MV-4-11 (cell line): ENCODE measurements at regions not wholly inside any gene's neighbourhood (a gene's known extent, or its start where the extent isn't known, plus 50 kb on each side); places are given as distances from the start of the nearest gene placed in this dataset.

Experiments
- DNase-seq: peaks from one replicate; lab custom pipeline; 2025; lab: John Stamatoyannopoulos, UW

DNA sequence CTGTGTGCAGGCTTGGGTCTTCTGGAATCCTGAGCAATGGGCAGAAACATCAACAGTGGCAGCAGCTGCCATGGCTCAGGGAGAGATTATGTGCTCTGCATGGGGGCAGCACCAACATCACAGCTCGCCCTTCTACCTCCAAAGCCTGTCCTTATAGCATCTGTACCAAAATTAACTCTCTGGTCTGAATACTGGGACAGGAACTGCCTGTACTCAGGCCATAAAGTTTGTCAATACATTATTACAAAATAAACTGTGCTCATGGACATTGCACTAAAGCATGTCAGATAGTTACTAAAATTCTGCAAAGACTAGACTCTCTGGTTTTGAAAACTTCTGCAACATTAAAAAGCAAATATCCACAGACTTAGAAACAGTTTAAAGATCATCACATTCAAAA, 91.6 kb downstream of the ZC3H11B start:
- DNase-seq: no peak

DNA sequence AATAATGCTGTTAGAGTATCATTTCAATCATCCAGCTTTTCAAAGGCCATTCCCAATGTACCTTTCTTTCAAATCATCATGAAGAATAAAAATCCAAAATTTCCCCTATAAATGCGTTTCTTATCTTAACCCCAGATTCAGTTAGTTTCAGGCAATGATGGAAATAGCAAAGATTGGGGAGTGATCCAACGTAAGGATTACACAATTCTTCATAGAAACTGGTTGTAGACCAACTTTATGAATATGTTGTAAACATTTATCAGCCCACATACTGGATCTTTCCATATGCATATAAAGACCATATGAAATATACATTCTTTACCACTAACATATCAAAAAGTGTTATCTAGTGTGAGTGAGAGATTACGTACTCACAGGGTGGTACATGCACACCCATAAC, 92.7 kb downstream of the ZC3H11B start:
- no peak for DNase-seq

DNA sequence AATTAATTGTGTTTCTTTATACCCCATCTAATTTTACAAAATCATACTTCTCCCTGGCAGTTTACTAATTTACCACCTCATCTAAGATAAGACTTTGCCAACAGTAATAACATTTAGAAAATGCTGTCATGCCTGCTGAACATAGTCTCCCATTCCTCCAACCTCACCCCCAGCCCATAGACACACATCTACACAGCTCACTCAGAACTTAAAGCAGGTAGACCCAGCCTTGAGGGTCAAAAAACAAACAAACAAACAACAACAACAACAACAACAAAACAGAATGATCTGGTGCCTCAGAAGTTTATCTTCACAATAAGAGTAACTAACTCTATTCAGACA, 94.0 kb downstream of the ZC3H11B start:
- DNase-seq: no peak

DNA sequence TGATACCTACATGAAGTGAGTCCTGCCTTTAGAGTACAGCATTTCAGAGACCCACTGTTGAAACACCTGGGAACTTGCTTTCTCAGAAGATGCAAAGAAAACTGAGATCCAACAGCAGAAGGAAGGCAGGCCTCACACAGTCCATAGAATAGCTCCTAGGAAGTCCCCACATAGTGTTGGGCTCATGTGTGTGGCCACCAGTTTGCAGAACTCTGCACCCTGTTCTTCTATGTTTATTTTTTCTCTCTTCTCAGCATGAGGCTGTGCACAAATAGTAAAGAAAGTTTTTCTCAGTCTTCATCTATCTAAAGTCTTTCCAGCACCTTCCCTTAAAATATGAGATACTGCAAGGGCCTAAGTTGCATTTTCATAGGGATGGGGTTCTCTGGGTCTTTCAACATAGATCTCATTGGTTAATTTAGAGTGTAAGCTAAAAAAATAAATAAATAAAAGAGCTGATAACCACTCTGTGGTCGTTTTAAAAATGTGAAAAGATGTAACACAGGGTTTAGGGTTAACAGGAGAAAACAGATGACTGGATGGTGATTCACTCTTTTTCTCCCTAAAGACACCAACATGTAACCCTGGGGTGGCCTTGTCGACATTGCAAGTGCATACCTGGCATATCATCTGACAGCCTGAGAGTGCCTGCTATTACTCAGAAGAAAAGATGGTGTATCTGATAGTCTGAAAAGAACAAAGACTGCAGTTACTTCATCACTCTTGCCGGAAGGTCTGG, 94.6 kb downstream of the ZC3H11B start:
- no peak for DNase-seq

DNA sequence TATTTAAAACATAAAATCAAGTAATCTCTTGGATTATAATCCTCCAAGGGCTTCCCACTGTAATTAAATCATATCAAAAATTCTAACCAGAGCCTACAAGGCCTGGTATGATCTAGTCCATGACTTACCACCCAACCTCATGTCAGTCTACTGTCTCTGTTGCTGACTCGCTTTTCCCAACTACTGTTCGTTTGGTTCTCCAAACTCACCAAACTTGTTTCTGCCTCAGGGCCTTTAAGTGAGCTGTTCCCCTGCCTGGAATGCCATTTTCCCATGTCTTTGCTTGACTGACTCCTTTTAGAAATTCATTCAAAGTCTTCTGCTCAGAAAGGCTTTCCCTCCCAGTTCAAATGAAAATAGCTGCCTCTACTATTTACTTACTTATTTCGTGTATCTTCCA, 95.9 kb downstream of the ZC3H11B start:
- no peak for DNase-seq

DNA sequence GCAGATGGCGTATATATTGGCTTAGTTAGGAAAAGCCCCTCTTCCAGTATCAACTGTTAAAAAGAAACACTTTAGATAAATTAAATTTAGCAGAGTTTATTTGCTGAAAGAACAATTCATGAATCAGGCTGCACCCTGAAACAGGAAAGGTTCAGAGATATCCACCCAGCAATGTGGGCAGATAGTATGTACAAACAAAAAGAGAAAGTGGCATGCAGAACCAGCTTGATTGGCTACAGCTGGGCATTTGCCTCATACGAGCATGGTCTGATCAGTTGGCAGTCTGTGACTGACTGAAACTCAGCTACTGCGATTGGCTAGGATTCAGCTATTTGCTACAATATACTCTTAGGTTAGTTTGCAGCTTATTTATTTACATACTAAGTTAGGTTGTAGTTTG, 98.2 kb downstream of the ZC3H11B start:
- no peak for DNase-seq

DNA sequence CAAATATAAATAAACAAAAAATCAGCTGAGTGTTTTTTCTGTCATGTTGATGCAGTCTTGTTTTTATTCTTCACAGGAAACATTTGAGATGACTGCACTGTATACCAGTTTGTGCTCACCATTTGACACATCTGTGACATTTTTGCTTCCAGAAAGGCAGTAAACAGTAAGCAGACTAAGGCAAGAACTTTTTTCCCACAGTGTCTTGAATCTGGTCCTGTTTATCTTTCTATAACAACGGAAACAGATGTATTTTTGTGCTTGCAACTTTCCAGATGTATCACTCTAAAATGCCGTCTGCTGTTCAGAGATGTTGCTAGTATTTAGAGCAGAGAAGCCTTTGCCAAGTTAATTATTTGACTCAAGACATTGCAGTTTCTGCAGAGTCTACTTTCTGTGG, 105.5 kb downstream of the ZC3H11B start:
- DNase-seq: no peak

DNA sequence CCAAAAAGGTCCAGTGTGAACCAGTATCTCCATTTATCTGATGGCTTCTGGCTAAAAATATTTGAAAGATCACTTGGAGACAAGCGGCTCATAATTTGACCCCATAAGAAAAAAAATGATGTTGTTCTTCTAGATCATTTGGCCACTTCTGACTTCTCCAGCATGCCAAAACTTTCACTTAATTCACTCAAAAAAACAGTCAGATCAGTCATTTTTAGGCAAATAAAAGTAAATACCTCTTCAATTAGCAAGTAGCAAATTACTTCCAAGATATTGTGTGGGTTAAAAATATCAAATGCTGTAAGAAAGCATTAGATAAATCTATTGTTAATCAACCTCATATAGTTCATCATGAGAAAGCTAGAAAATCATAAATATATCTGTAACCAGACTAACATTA, 106.0 kb downstream of the ZC3H11B start:
- DNase-seq: no peak

DNA sequence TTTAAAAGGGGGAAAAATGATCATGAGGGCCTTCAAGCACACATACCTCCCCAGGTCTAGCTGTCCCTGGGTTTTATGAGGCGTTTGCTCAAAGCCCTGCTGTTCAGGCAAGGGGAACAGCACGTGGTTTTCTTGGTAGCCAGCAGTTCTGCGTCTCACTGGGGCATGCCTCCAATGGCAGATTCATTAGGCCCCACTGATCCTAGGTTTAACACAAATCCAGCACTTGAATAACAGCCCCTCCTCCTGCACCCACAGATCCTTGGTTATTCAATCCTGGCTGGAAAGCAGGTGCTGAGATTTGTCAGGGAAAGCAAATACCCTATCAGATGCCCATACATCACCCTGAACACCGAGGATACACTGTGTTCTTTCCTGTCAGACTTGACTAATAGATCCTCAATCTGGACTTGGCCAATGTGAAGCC, 106.4 kb downstream of the ZC3H11B start:
- no peak for DNase-seq

DNA sequence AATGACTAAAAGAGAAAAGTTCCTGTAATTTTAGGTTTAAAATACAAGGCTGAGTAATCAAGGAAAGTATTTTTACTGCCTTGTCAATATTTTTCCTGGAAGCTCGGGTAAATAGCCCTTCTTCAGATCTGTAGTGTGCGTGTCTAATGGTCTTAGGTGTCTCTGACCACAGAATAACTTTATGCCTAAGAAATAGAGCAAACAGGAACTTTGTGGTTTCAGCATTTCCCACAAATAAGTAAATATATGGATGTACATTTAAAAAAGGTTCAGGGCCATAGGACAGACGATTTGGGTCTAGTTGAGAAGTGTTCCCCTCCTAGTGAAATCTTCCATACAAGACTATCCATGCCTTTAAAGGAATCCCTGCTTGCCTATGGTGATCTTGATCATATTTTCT, 107.0 kb downstream of the ZC3H11B start:
- DNase-seq: peak; percentile 26

DNA sequence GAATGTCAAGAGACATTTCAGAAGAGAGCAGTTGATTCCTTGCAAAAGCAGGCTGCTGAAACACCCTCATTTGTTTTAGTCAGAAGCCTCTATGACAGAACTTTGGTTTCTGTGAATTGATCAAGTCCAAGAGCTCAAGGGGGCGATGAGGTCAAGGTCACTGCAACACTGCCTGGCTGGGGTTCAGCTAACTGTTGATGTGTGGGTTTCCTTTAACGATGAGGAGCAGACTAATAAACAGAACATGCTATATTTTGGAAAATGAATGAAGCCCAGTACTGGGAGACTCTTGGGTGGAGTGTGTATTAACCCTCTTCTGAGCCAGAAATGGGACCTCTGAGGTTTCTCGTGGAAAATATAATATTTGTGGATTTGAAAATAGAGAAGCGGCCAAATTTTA, 109.3 kb downstream of the ZC3H11B start:
- no peak for DNase-seq

DNA sequence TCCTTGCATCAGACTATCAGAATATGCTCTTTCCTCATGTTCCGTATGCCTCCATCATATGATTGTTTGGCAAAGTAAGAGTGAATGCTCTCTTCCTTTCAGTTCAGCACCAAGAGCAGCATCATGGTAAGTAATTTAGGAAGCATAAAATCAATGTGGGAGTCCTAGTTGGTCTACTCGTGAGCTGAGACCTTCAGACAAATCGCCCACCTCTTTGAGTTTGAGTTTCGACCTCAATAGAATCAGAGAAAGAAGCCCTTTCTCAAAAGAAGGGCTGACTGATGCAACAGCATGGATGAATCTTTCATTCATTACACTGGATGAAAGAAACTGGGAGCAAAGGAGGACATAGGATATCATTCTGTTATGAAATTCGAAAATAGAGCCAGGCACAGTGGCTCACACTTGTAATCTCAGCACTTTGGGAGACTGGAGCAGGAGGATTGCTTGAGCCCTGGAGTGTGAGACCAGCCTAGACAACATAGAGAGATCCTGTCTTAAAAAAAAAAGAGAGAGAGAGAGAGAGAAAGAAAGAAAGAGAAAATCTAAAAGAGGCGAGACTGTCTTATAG, 112.5 kb downstream of the ZC3H11B start:
- DNase-seq: no peak

DNA sequence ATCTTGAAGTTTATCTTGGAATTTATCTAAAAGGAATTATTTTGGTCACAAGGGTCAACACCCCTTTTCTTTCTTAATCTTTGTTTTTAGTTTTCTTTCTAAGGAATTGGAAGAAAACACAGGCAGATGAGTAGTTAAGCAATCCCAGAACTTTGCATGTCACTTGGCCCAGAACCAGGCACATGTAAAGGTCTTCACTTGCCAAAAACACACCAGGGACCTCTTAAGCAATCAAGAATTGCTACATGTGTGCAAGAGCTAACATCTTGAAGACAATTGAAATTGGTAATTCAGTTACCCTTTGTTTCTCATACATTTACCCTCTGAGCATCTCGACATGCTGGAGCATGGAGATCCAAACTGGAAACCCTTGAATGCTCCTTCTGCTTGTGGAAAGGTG, 114.2 kb downstream of the ZC3H11B start:
- DNase-seq: peak; percentile 78

DNA sequence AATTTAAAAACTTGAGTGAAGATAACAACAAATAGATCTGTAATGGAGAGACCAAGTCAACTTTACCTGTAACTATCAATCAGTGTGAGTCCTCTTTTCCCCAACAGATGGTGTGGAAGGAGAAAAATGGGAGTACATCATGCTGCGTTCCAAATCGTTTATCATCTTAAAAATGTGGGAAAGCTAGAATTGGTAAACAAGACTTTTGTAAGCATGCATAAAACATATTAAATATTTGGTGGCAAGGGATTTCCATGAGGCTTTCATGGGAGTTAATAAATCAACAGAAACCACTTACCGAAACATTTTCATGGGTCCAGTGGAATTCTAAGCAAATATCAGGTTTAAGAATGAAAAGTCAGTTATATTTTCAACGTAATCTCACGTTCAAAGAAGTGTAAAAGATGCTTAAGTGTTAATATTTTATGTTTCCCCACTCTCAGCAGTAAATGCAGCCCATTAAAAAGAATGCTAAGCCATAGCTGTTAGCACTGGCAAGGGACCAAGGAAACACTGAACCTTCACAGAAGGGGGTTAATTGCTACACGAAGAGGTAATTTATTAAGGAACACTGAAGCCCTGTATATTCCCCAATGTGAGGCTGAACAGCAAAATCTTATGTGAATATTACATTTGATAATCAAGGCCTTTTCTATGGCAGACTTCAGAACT, 117.0 kb downstream of the ZC3H11B start:
- no peak for DNase-seq

DNA sequence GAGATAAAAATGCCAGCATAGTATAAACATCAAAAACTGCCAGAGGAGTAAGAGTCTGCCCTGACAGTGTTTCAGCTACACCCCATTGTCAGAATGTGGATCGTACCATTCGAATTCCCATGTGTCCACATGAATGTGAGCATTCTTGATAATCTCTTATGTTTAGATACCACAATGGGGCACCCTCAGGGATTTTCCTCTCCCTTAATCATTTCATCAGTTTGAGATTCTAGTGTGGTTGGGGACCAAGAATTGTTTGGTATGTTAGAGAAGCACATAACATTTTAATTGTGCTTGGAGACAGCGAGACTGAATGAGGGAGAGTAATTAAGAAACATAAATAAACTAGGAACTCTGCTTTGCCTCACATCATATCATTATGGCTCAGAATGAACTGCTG, 120.2 kb downstream of the ZC3H11B start:
- DNase-seq: no peak

DNA sequence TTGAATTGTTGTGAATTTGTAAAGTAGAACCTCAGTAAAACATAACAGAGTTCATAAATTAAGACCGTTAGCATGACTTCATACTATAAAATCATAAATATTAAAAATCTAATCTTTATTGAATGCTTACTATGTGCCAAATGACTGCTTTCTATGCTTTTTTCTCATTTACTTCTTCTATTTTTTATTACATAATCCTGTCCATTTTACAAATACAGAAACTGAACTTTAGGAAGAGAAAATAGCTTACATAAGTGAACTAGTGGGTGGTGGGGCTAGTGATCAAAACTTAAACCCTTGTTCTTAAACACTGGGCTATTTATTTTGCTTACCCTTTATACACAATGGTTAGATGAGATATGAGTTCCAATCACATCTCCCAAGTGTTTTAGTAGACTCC, 122.3 kb downstream of the ZC3H11B start:
- DNase-seq: peak; percentile 17

DNA sequence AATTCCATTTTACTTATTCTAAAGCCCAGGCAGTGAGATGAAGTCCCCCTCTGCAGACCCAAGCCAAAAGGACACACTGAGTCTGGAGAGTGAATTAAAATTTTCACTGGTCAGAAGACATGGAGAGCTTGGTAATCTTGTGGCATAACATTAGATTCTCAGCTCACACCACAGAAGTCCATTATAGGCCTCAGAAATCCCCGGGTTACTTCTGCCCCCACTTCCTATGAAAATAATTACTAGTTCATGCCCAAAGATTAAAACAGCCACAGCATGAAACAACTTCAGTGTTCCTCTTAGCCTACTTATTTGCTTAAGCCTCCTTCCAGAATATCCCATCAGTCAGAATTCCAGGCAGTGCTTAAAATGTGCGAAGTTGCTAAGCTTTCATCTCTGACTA, 123.3 kb downstream of the ZC3H11B start:
- DNase-seq: no peak

DNA sequence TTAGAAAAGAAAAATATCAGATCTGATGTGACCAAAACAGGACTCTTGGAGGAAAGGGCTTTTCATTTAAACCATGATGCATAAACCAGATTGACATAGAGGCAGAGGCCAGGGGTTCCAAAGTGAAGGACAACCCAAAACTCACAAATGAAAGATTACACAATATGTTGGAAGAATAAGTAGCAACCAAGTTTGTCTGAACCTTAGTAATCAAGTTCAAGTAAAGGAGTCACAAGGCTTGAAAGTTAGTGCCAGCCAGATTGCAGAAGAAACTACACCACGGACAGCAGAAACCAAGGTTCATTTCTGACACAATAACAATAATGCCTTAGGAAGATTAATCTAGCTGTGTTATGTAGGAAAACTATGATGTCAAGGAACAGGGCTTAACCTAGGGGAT, 124.6 kb downstream of the ZC3H11B start:
- no peak for DNase-seq

DNA sequence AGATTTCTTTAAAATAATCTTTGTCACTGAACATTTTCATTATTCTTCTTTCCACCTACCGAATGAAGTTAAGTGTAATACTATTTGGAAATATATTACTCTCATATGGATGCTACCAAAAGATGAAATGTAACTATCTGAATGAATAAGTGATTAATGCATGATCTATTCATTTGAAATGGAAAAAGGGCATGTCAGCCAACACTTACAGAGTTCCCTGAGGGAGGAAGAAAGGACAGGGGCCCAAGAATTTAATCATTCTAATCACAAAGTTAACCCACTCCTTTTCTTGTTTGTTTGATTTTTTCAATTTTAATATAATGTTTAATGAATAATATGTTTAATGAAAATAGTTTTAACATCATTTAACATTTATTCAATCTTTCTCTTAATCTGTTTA, 129.4 kb downstream of the ZC3H11B start:
- no peak for DNase-seq

DNA sequence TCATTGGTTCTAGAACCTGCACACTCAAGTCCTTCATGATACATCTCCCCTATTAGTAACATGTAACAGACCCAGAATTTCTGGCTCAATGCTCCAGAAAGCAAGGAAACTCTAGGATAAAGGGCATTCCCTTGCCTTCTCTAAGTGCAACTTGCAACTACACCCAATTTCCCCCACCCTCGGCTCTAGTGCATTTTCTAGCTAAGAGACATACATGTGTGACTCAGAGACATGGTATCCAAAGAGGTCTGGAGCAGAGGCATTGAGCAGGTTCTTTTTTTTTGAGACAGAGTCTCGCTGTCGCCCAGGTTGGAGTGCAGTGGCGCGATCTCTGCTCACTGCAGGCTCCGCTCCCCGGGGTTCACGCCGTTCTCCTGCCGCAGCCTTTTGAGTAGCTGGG, 132.9 kb downstream of the ZC3H11B start:
- no peak for DNase-seq

DNA sequence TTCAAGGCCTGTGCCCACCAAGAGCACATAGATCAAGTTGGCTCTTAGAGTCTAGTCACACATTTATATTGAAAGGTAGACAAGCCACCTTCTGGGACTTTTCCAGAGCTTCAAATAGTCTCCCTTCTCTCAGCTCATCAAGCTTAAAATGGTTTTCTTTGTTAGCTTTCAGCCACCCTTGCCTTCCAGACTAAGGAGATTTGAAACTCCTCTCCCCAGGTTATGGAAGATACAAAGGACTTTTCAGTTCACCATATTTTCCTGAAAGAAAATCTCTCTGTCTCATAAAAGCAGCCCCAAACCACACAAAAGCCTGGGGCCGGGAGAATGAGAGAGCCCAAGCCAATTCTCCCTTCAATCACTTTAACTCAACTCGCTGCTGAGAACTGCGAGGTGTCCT, 134.1 kb downstream of the ZC3H11B start:
- DNase-seq: no peak

DNA sequence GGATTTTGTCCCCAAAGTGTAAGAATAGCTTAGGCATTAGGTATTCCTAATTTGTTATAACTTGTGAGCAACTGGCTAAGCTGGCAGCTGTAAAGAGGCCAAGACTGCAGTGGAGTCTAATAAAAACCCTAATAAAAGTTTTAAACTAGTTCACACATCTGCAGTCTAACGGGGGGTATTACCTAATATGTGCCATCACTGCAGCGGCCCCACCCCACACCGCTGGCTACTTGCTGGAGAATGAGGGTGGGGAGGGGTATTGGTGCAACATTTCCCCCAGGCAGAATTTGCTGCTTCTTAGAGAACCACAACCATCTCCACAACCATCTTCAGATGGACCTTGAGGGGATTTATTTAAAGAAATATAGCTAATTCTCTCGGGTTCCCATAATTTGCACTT, 135.0 kb downstream of the ZC3H11B start:
- DNase-seq: no peak

DNA sequence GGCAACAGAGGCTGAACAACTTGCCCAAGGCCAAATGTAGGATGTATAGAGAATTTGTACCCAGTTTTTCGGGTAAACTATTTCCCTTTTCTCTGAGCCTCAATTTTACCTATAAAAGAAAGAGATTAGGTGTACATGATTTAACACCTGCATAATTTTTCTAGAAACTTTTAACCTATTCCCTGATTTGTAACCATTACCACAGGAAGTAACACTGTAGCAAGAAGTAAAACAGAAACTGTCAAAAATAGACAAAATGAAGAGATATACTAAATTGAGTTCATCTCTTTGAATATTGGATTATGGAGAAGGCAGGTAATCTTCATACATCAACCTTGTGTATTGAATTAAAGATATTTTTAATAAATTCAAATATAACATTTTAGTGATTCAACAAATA, 136.2 kb downstream of the ZC3H11B start:
- DNase-seq: no peak

DNA sequence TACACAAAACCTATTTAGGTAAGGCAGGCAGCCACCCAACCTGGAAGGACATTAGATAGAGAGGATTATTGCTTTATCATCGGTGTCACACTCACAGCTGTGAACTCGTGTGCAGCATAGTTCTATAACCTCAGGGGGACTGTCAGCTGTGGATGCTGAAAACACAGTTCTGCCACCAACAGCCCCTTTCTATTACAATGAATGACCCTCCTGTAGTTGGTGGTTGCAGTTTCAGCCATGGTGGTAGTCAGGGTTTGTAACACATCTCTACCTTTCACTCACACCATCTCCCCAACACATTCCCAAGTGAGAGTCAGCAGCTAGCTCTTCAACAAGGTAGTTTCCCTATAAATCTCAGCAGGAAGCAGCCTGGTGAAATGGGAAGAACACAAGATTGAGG, 136.8 kb downstream of the ZC3H11B start:
- no peak for DNase-seq
